ENCODE measurements at regions not wholly inside any gene's neighbourhood (a gene's known extent, or its start where the extent isn't known, plus 50 kb on each side); places are given as distances from the start of the nearest gene placed in this dataset.

- H3K4me3 ChIP-seq (ENCODE audit: low read depth, low read length), result no peak overlapping the region
- no peaks in the 10 kb centered on the region for H3K36me3 ChIP-seq
- no peaks in the 10 kb centered on the region for H3K9me3 ChIP-seq
- no peaks in the 10 kb centered on the region for H3K4me1 ChIP-seq
- no peak for TF ChIP-seq CTCF (IDR thresholded peaks at IDR 0.05; ENCODE audit: low read depth, low read length)
- H3K27me3 ChIP-seq, result no peaks in the 10 kb centered on the region
- DNase-seq, result no peak
These were observed 107.5 kb upstream of the AKR1E2 start for GRCh38 chr10:4718544-4718943.

- Histone ChIP-seq H3K4me1 (no peaks in the 10 kb centered on the region), H3K36me3 (no peaks in the 10 kb centered on the region), H3K27me3 (no peaks in the 10 kb centered on the region), H3K4me3 (ENCODE audit: low read depth, low read length) (no peak overlapping the region), H3K9me3 (no peaks in the 10 kb centered on the region)
- DNase-seq, result no peak
- no peak for TF ChIP-seq CTCF (IDR thresholded peaks at IDR 0.05; ENCODE audit: low read depth, low read length)
These were observed 108.3 kb upstream of the AKR1E2 start for GRCh38 chr10:4717670-4718069.

GRCh38 chr10:4710858-4711257 lies 115.1 kb upstream of the AKR1E2 start:
- Histone ChIP-seq H3K4me3 (ENCODE audit: low read depth, low read length) (no peak overlapping the region), H3K27me3 (no peaks in the 10 kb centered on the region), H3K4me1 (no peaks in the 10 kb centered on the region), H3K36me3 (no peaks in the 10 kb centered on the region), H3K9me3 (no peaks in the 10 kb centered on the region)
- no peak for DNase-seq
- TF ChIP-seq CTCF (IDR thresholded peaks at IDR 0.05; ENCODE audit: low read depth, low read length), result no peak

- Histone ChIP-seq H3K36me3 (no peaks in the 10 kb centered on the region), H3K9me3 (no peaks in the 10 kb centered on the region), H3K27me3 (no peaks in the 10 kb centered on the region), H3K4me1 (no peaks in the 10 kb centered on the region), H3K4me3 (ENCODE audit: low read depth, low read length) (no peak overlapping the region)
- TF ChIP-seq CTCF (IDR thresholded peaks at IDR 0.05; ENCODE audit: low read depth, low read length), result peak; percentile 54
- peak; percentile 36 for DNase-seq
These were observed 117.8 kb upstream of the AKR1E2 start for GRCh38 chr10:4708123-4708759.

GRCh38 chr10:4707221-4707620 lies 118.8 kb upstream of the AKR1E2 start:
- DNase-seq, result no peak
- H3K27me3 ChIP-seq, result no peaks in the 10 kb centered on the region
- H3K4me1 ChIP-seq, result no peaks in the 10 kb centered on the region
- no peak for TF ChIP-seq CTCF (IDR thresholded peaks at IDR 0.05; ENCODE audit: low read depth, low read length)
- H3K4me3 ChIP-seq (ENCODE audit: low read depth, low read length), result no peak overlapping the region
- no peaks in the 10 kb centered on the region for H3K36me3 ChIP-seq
- H3K9me3 ChIP-seq, result no peaks in the 10 kb centered on the region

- Histone ChIP-seq H3K36me3 (no peaks in the 10 kb centered on the region), H3K27me3 (no peaks in the 10 kb centered on the region), H3K4me3 (ENCODE audit: low read depth, low read length) (no peak overlapping the region), H3K4me1 (no peaks in the 10 kb centered on the region), H3K9me3 (no peaks in the 10 kb centered on the region)
- DNase-seq, result no peak
- no peak for TF ChIP-seq CTCF (IDR thresholded peaks at IDR 0.05; ENCODE audit: low read depth, low read length)
These were observed 121.9 kb upstream of the AKR1E2 start for GRCh38 chr10:4704034-4704545.
